ENCODE measurements at regions not wholly inside any gene's neighbourhood (a gene's known extent, or its start where the extent isn't known, plus 50 kb on each side); places are given as distances from the start of the nearest gene placed in this dataset.

- DNase-seq: no peak
- H3K9me3 ChIP-seq: no peaks in the 10 kb centered on the region
- no peak overlapping the region for H3K4me3 ChIP-seq
- no peaks in the 10 kb centered on the region for H3K36me3 ChIP-seq
- H3K27me3 ChIP-seq: no peaks in the 10 kb centered on the region; the same call in 1 of the 2 replicates
Measured at GRCh38 chr3:128569756-128570155, 76.8 kb upstream of the GATA2 start.

- no peak for DNase-seq
- Histone ChIP-seq H3K4me3 (no peak overlapping the region), H3K27me3 (peaks cover 2% of the 10 kb centered on the region; the same call in 1 of the 2 replicates), H3K36me3 (no peaks in the 10 kb centered on the region), H3K9me3 (no peaks in the 10 kb centered on the region)
Measured at GRCh38 chr3:128568602-128569490, 75.8 kb upstream of the GATA2 start.

- Histone ChIP-seq H3K9me3 (no peaks in the 10 kb centered on the region), H3K36me3 (no peaks in the 10 kb centered on the region), H3K4me3 (no peak overlapping the region), H3K27me3 (peaks cover 5% of the 10 kb centered on the region)
- DNase-seq: no peak
Measured at GRCh38 chr3:128567705-128568356, 74.8 kb upstream of the GATA2 start.

GRCh38 chr3:128567141-128567540, 74.1 kb upstream of the GATA2 start:
- H3K4me3 ChIP-seq: no peak overlapping the region
- H3K27me3 ChIP-seq: peaks cover 10% of the 10 kb centered on the region
- H3K36me3 ChIP-seq: no peaks in the 10 kb centered on the region
- DNase-seq: no peak
- no peaks in the 10 kb centered on the region for H3K9me3 ChIP-seq

- Histone ChIP-seq H3K36me3 (no peaks in the 10 kb centered on the region), H3K27me3 (peaks cover 26% of the 10 kb centered on the region), H3K4me3 (no peak overlapping the region), H3K9me3 (no peaks in the 10 kb centered on the region)
- DNase-seq: no peak
Measured at GRCh38 chr3:128563439-128563838, 70.4 kb upstream of the GATA2 start.

GRCh38 chr3:128561504-128561903, 68.5 kb upstream of the GATA2 start:
- Histone ChIP-seq H3K36me3 (no peaks in the 10 kb centered on the region), H3K9me3 (no peaks in the 10 kb centered on the region), H3K27me3 (peaks cover 26% of the 10 kb centered on the region), H3K4me3 (no peak overlapping the region)
- no peak for DNase-seq

GRCh38 chr3:128560768-128561167, 67.8 kb upstream of the GATA2 start:
- Histone ChIP-seq H3K4me3 (no peak overlapping the region), H3K9me3 (no peaks in the 10 kb centered on the region), H3K36me3 (no peaks in the 10 kb centered on the region), H3K27me3 (peaks cover 26% of the 10 kb centered on the region)
- DNase-seq: no peak

GRCh38 chr3:128559486-128560225, 66.7 kb upstream of the GATA2 start:
- Histone ChIP-seq H3K4me3 (no peak overlapping the region), H3K36me3 (no peaks in the 10 kb centered on the region), H3K27me3 (peaks cover 26% of the 10 kb centered on the region), H3K9me3 (no peaks in the 10 kb centered on the region)
- DNase-seq: no peak

GRCh38 chr3:128557531-128558280, 64.7 kb upstream of the GATA2 start:
- Histone ChIP-seq H3K27me3 (peaks cover 20% of the 10 kb centered on the region), H3K9me3 (no peaks in the 10 kb centered on the region), H3K36me3 (no peaks in the 10 kb centered on the region), H3K4me3 (no peak overlapping the region)
- DNase-seq: no peak

- no peaks in the 10 kb centered on the region for H3K9me3 ChIP-seq
- H3K4me3 ChIP-seq: no peak overlapping the region
- no peak for DNase-seq
- peaks cover 14% of the 10 kb centered on the region; the same call in 1 of the 2 replicates for H3K27me3 ChIP-seq
- H3K36me3 ChIP-seq: no peaks in the 10 kb centered on the region
Measured at GRCh38 chr3:128556907-128557306, 63.9 kb upstream of the GATA2 start.

- Histone ChIP-seq H3K27me3 (peaks cover 9% of the 10 kb centered on the region; the same call in 1 of the 2 replicates), H3K9me3 (no peaks in the 10 kb centered on the region), H3K4me3 (no peak overlapping the region), H3K36me3 (no peaks in the 10 kb centered on the region)
- DNase-seq: no peak
Measured at GRCh38 chr3:128556384-128556783, 63.4 kb upstream of the GATA2 start.

- Histone ChIP-seq H3K4me3 (no peak overlapping the region), H3K36me3 (no peaks in the 10 kb centered on the region), H3K27me3 (peaks cover 3% of the 10 kb centered on the region; the same call in 1 of the 2 replicates), H3K9me3 (no peaks in the 10 kb centered on the region)
- no peak for DNase-seq
Measured at GRCh38 chr3:128555841-128556240, 62.8 kb upstream of the GATA2 start.

- no peak for DNase-seq
- no peak overlapping the region for H3K4me3 ChIP-seq
- peaks cover 3% of the 10 kb centered on the region; the same call in 1 of the 2 replicates for H3K27me3 ChIP-seq
- H3K36me3 ChIP-seq: no peaks in the 10 kb centered on the region
- H3K9me3 ChIP-seq: no peaks in the 10 kb centered on the region
Measured at GRCh38 chr3:128555098-128555825, 62.3 kb upstream of the GATA2 start.

GRCh38 chr3:128554465-128555097, 61.6 kb upstream of the GATA2 start:
- Histone ChIP-seq H3K36me3 (no peaks in the 10 kb centered on the region), H3K27me3 (no peaks in the 10 kb centered on the region), H3K9me3 (no peaks in the 10 kb centered on the region), H3K4me3 (no peak overlapping the region)
- no peak for DNase-seq

- DNase-seq: peak; percentile 58
- H3K9me3 ChIP-seq: no peaks in the 10 kb centered on the region
- H3K4me3 ChIP-seq: no peak overlapping the region
- no peaks in the 10 kb centered on the region for H3K27me3 ChIP-seq
- H3K36me3 ChIP-seq: no peaks in the 10 kb centered on the region
Measured at GRCh38 chr3:128554100-128554464, 61.1 kb upstream of the GATA2 start.

- DNase-seq: no peak
- no peaks in the 10 kb centered on the region for H3K9me3 ChIP-seq
- H3K36me3 ChIP-seq: no peaks in the 10 kb centered on the region
- no peaks in the 10 kb centered on the region for H3K27me3 ChIP-seq
- no peak overlapping the region for H3K4me3 ChIP-seq
Measured at GRCh38 chr3:128553560-128553959, 60.6 kb upstream of the GATA2 start.

All from MG63 (cell line).